ENCODE measurements at regions not wholly inside any gene's neighbourhood (a gene's known extent, or its start where the extent isn't known, plus 50 kb on each side); places are given as distances from the start of the nearest gene placed in this dataset.
"Not testable (repeated sequence)": the region's sequence is repeated elsewhere in the genome, so short reads cannot be mapped to it uniquely, and the experiment has no call there.

DNA sequence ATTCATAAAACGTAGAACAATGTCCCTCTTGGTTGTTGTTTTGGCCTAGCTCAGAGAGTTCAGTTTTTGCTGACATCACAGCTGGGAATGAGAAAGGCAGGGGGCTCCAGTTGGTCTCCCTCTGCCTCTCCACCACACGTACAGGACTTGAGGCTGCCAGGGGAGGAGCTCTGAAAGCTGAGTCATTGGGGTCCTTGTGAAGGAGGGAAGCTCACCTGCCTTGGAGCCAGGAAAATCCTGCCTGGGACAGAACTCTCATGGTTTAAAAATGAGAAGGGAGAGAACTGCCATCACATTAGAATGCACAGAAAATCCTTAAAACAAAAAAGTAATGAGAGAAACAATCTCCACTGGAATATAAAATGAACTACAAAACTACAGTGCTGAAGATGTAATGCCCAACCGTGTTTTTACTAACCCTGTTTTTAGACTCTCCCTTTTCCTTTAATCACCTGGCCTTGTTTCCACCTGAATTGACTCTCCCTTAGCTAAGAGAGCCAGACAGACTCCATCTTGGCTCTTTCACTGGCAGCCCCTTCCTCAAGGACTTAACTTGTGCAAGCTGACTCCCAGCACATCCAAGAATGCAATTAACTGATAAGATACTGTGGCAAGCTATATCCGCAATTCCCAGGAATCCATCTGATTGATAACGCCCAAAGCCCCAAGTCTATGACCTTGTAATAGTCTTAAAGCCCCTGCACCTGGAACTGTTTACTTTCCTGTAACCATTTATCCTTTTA, 58.6 kb upstream of the TARP start:
- DNase-seq (ENCODE audit: low spot score); H3K4me3 Mint-ChIP-seq; H3K36me3 Mint-ChIP-seq (ENCODE audit: low read depth); H3K27me3 Mint-ChIP-seq (ENCODE audit: insufficient read depth); H3K27ac Mint-ChIP-seq; intact Hi-C loops (cut with micrococcal nuclease); H3K9me3 Mint-ChIP-seq: not testable (repeated sequence)
- peaks cover 38% of the 10 kb centered on the region for H3K4me1 Mint-ChIP-seq (ENCODE audit: low read depth)

DNA sequence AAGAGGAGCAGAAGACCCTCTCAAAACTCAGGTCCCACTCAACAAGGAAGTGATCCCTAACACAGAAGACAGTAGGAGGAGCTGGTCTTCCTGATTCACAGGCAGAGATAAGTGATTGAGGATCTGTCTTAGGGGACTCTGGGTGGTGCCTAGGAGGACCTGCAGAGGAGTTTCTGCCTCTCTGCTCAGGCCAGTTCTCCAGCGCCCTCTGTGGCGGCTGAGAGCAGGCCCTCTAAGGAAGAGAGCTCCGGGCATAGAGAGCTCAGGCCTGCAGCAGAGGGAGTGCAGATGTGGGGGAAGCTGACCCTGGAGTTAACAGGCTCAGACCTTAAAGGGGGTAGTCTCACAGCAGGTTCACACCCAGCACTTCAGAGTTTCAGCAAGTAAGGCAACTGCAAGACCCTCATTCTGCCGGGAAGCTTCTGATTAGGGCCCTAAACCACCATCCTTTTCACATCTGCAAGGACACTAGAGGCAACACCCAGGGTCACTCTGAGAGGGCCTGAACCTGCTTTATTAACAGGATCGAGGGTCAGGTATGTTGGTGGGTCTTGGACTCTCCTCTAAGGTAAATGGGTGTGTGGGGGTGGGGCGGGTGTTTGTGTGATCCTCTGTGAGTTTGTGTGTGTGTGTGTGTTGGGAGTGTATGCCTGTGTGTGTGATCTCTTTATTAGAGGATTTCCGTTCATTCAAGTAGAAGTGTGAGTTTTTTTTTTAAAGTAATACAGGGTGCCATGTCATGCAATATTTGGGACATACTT, 57.6 kb upstream of the TARP start:
- Mint-ChIP-seq H3K27ac (peak overlapping the region; percentile 23), H3K4me1 (ENCODE audit: low read depth) (peaks cover 32% of the 10 kb centered on the region), H3K4me3 (no peak overlapping the region), H3K27me3 (ENCODE audit: insufficient read depth) (no peaks in the 10 kb centered on the region), H3K36me3 (ENCODE audit: low read depth) (no peaks in the 10 kb centered on the region), H3K9me3 (no peaks in the 10 kb centered on the region)
- intact Hi-C loops (cut with micrococcal nuclease) = loop anchor here (1.0 kb wide), 1 partner anchor 78 kb away; no protein-coding TSS in a partner anchor
- DNase-seq (ENCODE audit: low spot score) = no peak

DNA sequence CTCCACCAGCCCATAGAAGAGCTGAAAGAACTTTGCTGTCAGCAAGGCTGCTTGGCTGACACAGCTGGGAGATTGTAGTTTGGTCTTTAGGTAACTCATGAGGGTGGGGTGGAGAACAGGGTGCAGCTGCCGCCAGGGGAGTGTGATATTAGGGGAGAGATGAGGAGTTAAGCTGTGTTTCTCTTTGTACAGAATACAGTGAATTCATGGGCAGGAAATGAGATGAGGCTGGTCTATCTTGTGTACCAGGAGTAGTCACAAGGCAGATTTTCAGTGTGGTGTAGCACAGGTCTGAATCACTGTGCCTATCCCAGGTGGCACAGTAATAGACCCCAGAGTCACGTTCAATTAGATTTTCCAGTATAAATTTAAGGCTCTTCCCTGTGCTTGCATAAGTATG, 56.6 kb upstream of the TARP start:
- Mint-ChIP-seq H3K4me3 (no peak overlapping the region), H3K27me3 (ENCODE audit: insufficient read depth) (peaks cover 2% of the 10 kb centered on the region), H3K27ac (no peak overlapping the region), H3K36me3 (ENCODE audit: low read depth) (no peaks in the 10 kb centered on the region), H3K4me1 (ENCODE audit: low read depth) (peaks cover 22% of the 10 kb centered on the region), H3K9me3 (no peaks in the 10 kb centered on the region)
- DNase-seq (ENCODE audit: low spot score) = no peak
- intact Hi-C loops (cut with micrococcal nuclease) = loop anchor here (1.0 kb wide), 1 partner anchor 77 kb away; no protein-coding TSS in a partner anchor

DNA sequence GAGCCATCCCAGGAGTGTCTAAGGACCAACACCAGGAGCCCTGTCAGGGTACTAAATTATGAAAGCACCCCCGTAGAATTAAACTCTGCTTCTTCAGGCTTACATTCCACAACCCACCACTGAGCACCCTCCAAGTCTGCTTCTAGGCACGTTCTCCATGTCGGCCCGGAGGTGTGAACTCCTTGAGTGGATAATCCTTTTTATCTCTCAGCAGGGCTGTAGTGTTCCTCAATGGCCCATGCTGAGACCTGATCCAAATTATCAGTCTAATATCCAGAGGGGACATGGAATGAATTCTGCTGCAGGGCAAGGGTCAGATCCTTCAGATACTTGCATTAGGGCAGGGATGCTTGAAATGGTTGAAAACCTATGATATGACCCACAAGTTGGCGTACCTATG, 55.9 kb upstream of the TARP start:
- DNase-seq (ENCODE audit: low spot score) = no peak
- peaks cover 2% of the 10 kb centered on the region for H3K27me3 Mint-ChIP-seq (ENCODE audit: insufficient read depth)
- H3K27ac Mint-ChIP-seq = no peak overlapping the region
- no peak overlapping the region for H3K4me3 Mint-ChIP-seq
- intact Hi-C loops (cut with micrococcal nuclease) = no loop called here
- H3K4me1 Mint-ChIP-seq (ENCODE audit: low read depth) = peaks cover 17% of the 10 kb centered on the region
- no peaks in the 10 kb centered on the region for H3K36me3 Mint-ChIP-seq (ENCODE audit: low read depth)
- H3K9me3 Mint-ChIP-seq = no peaks in the 10 kb centered on the region

DNA sequence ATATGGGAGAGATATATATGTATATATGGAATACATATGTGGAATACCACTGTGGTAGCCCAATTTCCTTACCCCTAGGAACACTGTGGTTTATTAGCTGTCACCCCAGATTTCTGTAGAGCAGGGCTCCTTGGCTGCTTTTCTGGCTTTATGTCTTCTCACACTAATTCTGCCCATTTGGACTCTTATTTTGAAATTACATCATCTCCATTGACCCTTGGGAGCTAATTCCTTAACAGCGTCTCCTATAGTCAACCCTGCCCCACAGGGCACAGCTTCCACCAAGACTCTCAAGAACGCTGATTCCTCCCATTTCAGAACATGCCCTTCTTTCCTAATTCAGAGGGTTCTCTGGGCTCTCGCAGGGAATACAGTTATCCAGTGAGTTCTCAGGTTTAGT, 55.4 kb upstream of the TARP start:
- Mint-ChIP-seq H3K9me3 (no peaks in the 10 kb centered on the region), H3K4me3 (no peak overlapping the region), H3K27ac (no peak overlapping the region), H3K4me1 (ENCODE audit: low read depth) (peaks cover 17% of the 10 kb centered on the region), H3K27me3 (ENCODE audit: insufficient read depth) (peaks cover 2% of the 10 kb centered on the region), H3K36me3 (ENCODE audit: low read depth) (no peaks in the 10 kb centered on the region)
- intact Hi-C loops (cut with micrococcal nuclease) = no loop called here
- DNase-seq (ENCODE audit: low spot score) = no peak

DNA sequence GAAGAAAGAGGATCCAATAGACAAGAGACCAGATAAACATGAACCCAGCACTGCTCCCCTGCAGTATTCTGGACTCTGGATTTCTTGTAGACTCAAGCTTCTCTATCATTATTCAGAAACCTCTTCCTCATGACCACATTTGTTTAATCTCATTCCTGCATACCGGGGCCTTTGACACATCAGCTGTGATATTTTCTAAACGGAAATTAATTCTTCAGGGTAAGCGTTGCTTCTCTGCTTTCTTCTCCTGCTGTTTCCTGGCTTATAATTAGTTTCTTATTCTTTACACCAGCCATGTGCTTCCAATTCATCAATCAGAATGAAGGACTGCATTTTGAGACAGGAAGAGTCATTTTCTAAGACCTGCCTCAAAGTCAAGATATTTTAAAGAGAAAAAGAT, 54.2 kb upstream of the TARP start:
- peaks cover 2% of the 10 kb centered on the region for H3K27me3 Mint-ChIP-seq (ENCODE audit: insufficient read depth)
- no peak overlapping the region for H3K27ac Mint-ChIP-seq
- intact Hi-C loops (cut with micrococcal nuclease) = no loop called here
- no peak overlapping the region for H3K4me3 Mint-ChIP-seq
- no peaks in the 10 kb centered on the region for H3K36me3 Mint-ChIP-seq (ENCODE audit: low read depth)
- H3K4me1 Mint-ChIP-seq (ENCODE audit: low read depth) = peaks cover 17% of the 10 kb centered on the region
- no peak for DNase-seq (ENCODE audit: low spot score)
- H3K9me3 Mint-ChIP-seq = no peaks in the 10 kb centered on the region

Data from activated T-helper 1 cell treated with anti-CD3 and anti-CD28 coated beads, Interleukin-12 subunit alpha, Interleukin-12 subunit beta, Interleukin-2, Interleukin-4 antibody, amounts not matched to agents 30 ng/mL and 10 ng/mL and 1 ng/mL, durations not matched to agents 14 hours and 24 hours and 36 hours (primary cell).